Astrocyte (in vitro differentiated cells and primary cell): ENCODE measurements at regions not wholly inside any gene's neighbourhood (a gene's known extent, or its start where the extent isn't known, plus 50 kb on each side); places are given as distances from the start of the nearest gene placed in this dataset.

Source experiments
- CTCF ChIP-seq: IDR thresholded peaks from 2 replicates; pipeline ENCODE4 v1.5.1; 2011; ENCODE audit warnings: low read depth, mild to moderate bottlenecking, inconsistent platforms, low read length, moderate library complexity; ENCODE audit not compliant: insufficient read depth
- EZH2 ChIP-seq: IDR thresholded peaks from 2 replicates; pipeline ENCODE4 v1.6.1; 2012; ENCODE audit warnings: mild to moderate bottlenecking, low read length, inconsistent platforms; ENCODE audit not compliant: insufficient read depth

GRCh38 chr22:48245196-48245485, 1482.7 kb downstream of the TBC1D22A start:
- TF ChIP-seq CTCF (no peak), EZH2 (no peak)
